ENCODE measurements at regions not wholly inside any gene's neighbourhood (a gene's known extent, or its start where the extent isn't known, plus 50 kb on each side); places are given as distances from the start of the nearest gene placed in this dataset.

DNA sequence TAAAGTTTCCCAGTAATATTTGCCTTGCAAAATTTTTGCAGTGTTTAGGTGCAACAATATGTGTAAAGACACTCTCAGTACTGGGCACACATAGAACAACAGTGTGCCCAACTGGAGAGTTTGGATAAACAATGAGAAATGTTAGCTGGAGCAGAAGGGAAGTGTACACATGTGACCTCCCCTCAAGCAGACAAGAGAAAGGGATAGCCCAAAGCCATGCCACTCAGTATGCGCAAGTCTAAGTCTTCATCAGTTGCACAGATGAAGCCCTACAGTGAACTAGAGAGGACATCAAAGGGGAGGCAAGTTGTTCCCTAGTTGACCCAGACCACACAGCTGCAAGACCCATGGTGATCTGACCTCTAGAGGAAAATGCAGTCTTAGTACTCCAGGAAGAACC lies 97.9 kb upstream of the CDH11 start:
- no peaks in the 10 kb centered on the region for H3K36me3 Mint-ChIP-seq (ENCODE audit: low read depth)
- H3K27ac Mint-ChIP-seq (ENCODE audit: unreplicated experiment) = no peak overlapping the region
- peaks cover 12% of the 10 kb centered on the region for H3K4me1 Mint-ChIP-seq
- peaks cover 3% of the 10 kb centered on the region for H3K27me3 Mint-ChIP-seq (ENCODE audit: low read depth)
- no peak overlapping the region for H3K4me3 Mint-ChIP-seq
- H3K9me3 Mint-ChIP-seq = no peaks in the 10 kb centered on the region
- no peak for DNase-seq (ENCODE audit: low read depth, low spot score)
- TF ChIP-seq, protein P1, sequence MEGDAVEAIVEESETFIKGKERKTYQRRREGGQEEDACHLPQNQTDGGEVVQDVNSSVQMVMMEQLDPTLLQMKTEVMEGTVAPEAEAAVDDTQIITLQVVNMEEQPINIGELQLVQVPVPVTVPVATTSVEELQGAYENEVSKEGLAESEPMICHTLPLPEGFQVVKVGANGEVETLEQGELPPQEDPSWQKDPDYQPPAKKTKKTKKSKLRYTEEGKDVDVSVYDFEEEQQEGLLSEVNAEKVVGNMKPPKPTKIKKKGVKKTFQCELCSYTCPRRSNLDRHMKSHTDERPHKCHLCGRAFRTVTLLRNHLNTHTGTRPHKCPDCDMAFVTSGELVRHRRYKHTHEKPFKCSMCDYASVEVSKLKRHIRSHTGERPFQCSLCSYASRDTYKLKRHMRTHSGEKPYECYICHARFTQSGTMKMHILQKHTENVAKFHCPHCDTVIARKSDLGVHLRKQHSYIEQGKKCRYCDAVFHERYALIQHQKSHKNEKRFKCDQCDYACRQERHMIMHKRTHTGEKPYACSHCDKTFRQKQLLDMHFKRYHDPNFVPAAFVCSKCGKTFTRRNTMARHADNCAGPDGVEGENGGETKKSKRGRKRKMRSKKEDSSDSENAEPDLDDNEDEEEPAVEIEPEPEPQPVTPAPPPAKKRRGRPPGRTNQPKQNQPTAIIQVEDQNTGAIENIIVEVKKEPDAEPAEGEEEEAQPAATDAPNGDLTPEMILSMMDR (conservative IDR thresholded peaks at IDR 0.05) = no peak

DNA sequence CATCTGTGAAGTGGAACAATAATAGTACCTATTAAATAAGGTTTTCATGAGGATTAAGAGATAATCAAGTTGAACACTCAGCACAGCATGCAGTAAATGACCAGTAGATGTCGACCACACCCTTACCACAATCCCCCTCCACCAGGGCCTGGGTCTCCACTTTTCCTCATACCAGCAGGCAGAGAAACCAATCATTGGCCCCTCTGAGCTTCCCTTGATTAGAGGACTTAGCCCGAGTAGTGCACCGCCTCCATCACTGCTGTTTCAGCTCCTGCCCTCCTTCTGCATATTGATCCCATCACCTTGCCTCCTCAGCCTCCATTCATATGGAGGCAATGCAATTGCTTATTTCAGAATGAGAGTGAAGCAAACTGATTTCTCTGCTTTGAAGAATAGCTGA lies 96.5 kb upstream of the CDH11 start:
- TF ChIP-seq, protein P1 (conservative IDR thresholded peaks at IDR 0.05) = no peak
- Mint-ChIP-seq H3K27ac (ENCODE audit: unreplicated experiment) (no peak overlapping the region), H3K4me1 (peaks cover 12% of the 10 kb centered on the region), H3K36me3 (ENCODE audit: low read depth) (no peaks in the 10 kb centered on the region), H3K9me3 (no peaks in the 10 kb centered on the region), H3K4me3 (no peak overlapping the region), H3K27me3 (ENCODE audit: low read depth) (peaks cover 3% of the 10 kb centered on the region)
- no peak for DNase-seq (ENCODE audit: low read depth, low spot score)

DNA sequence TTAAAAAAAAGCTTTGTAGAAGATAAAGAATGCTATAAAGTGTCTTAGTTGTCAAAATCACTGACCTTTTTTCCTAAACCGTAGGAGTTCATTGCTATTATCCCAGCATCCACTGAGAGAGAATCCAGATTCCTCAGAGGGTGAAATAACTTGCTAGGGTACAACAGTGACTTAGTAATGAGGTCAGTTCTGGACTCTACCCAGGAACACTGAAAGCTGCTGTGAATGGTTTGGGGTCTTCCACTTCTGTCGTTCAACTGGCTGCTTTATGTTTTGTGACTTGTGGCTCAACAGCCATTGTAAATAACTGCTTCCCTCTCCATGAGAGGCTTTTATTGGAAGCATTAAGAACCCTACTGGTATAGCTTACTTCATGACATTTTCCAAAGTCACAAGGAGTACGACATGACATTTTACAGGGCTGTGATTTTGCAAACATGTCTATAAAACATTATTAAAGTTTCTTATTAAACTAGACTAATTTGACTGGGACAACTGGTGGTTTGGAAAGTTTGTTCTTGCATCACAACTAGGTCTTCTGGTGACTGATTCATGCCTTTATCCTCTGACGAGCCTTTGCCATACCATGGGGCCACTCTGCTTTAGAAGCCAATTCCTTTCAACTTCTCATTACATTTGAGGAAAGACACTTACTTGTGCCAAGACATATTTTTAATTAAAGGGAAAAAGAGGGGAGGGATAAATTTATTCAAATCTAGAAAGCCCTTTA lies 92.2 kb upstream of the CDH11 start:
- TF ChIP-seq, protein P1 (conservative IDR thresholded peaks at IDR 0.05) = no peak
- Mint-ChIP-seq H3K4me1 (peaks cover 6% of the 10 kb centered on the region), H3K9me3 (no peaks in the 10 kb centered on the region), H3K27ac (ENCODE audit: unreplicated experiment) (no peak overlapping the region), H3K36me3 (ENCODE audit: low read depth) (no peaks in the 10 kb centered on the region), H3K27me3 (ENCODE audit: low read depth) (no peaks in the 10 kb centered on the region), H3K4me3 (no peak overlapping the region)
- DNase-seq (ENCODE audit: low read depth, low spot score) = no peak

DNA sequence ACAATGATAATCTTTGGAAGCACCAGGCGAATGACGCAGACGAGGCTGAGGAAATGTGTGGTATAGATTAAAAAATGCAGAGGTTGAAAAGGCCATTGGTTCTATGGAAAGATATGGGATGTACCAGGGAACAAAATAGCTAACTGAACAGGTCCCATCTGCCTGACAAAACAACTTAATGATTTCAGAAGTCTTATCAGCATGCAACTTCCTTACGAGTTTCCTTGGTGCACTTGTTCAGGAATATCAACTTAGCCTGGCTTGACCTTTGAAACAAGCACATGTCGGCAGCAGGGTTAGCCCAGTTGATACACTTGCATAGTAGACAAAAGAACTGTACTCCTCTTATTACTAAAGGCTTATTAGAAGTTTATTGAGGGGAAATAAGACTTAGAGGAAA lies 90.9 kb upstream of the CDH11 start:
- Mint-ChIP-seq H3K4me1 (peaks cover 6% of the 10 kb centered on the region), H3K27me3 (ENCODE audit: low read depth) (no peaks in the 10 kb centered on the region), H3K27ac (ENCODE audit: unreplicated experiment) (no peak overlapping the region), H3K9me3 (no peaks in the 10 kb centered on the region), H3K4me3 (no peak overlapping the region), H3K36me3 (ENCODE audit: low read depth) (no peaks in the 10 kb centered on the region)
- DNase-seq (ENCODE audit: low read depth, low spot score) = no peak
- TF ChIP-seq, protein P1 (conservative IDR thresholded peaks at IDR 0.05) = no peak

- Mint-ChIP-seq H3K27ac (ENCODE audit: unreplicated experiment) (no peak overlapping the region), H3K4me3 (no peak overlapping the region), H3K36me3 (ENCODE audit: low read depth) (no peaks in the 10 kb centered on the region), H3K9me3 (no peaks in the 10 kb centered on the region), H3K27me3 (ENCODE audit: low read depth) (no peaks in the 10 kb centered on the region), H3K4me1 (peaks cover 6% of the 10 kb centered on the region)
- TF ChIP-seq, protein P1 (conservative IDR thresholded peaks at IDR 0.05) = no peak
- DNase-seq (ENCODE audit: low read depth, low spot score) = no peak
These were observed 90.4 kb upstream of the CDH11 start for GRCh38 chr16:65212240-65212639.
